ENCODE measurements at regions not wholly inside any gene's neighbourhood (a gene's known extent, or its start where the extent isn't known, plus 50 kb on each side); places are given as distances from the start of the nearest gene placed in this dataset.
"Not testable (repeated sequence)": the region's sequence is repeated elsewhere in the genome, so short reads cannot be mapped to it uniquely, and the experiment has no call there.

DNA sequence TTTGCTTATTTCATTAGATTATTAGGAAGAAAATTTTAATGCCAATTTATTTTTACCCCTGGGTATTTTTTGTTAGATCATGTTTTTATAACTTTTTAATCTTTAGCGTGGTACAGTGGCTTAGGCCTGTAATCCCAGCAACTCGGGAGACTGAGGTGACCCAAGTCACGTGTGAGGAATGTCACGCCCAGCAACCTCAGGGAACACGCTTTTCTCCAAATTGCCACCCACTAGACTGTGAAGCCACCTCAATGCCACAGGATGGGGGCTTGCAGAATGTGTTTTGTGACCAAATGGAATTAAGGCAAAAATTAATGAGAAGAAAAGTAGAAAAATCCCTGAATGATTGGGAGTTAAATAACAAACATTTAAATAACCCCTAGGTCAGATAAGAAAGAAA lies 141.8 kb downstream of the LAT start:
- no peak for DNase-seq

DNA sequence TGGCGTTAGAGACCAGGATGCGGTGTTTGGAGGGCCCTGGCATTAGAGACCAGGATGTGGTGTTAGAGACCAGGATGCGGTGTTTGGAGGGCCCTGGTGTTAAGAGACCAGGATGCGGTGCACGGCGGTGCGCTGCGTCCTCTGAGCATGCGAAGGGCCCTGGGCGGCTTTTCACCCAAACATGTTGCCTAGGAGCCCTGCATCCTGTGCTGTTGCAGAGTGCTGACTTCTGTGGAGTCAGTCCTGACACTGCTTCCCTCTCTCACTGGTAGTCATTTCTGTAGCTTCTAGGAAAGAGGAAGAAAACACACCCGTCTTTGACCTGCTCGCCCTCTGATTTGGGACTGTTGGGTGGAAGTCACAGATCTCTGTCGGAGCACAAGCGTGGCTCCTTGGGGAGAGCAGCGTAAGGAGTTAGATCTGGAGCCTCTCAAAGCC lies 141.2 kb downstream of the LAT start:
- DNase-seq, result no peak

DNA sequence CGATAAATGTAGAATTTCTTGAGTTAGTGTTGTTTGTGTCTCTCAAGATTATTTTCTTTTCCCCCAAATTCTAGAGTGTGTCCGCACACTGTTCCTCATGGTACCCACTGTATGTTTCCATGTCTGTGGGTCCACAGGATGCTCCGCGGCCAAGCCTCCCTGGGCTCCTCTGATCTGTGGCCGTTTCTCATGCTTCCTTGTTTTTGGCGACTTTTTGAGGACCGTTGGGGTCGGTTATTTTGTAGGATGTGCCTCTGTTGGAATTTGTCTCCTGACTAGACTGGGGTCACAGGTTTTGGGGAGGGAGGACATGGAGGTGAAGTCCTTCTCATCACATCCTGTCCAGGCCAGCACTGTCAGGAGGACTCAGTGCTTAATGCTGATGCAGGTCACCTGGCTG lies 140.0 kb downstream of the LAT start:
- no peak for DNase-seq

DNA sequence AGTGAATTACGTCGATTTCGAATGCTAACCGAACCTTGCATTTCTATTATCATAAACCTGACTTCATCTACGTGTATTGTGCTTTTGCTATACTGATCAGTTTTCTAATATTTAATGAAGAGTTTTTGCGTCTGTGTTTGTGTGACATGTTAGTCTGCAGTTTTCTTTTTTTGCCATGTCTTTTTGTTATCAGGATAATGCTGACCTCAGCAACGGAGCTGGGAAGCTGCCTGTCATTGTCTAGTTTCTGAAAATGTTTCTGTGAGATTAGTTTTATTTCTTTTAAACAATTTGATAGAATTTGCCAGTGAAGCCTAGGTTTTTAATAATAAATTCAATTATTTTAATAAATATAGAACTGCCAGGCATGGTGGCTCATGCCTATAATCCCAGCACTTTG lies 139.3 kb downstream of the LAT start:
- DNase-seq, result not testable (repeated sequence)

DNA sequence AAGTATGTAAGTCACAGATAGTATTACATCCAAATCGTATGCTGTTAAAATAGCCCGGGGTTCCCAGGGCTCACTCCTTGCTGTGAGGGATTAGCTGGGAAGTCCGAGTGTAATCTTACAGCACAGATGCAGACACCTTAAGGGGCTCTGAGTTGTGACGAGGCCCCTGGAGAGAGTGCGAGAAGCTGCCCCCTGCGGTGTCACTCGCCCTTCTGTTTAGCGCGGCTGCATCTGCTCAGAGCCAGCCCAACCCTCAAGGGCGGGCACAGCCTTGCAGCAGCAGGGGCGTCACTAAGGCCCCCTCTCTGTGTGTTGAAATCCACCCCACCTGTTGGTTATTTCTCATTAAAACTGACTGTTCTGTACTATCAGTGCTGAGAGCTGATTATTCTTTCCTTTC lies 135.8 kb downstream of the LAT start:
- DNase-seq, result not testable (repeated sequence)

DNA sequence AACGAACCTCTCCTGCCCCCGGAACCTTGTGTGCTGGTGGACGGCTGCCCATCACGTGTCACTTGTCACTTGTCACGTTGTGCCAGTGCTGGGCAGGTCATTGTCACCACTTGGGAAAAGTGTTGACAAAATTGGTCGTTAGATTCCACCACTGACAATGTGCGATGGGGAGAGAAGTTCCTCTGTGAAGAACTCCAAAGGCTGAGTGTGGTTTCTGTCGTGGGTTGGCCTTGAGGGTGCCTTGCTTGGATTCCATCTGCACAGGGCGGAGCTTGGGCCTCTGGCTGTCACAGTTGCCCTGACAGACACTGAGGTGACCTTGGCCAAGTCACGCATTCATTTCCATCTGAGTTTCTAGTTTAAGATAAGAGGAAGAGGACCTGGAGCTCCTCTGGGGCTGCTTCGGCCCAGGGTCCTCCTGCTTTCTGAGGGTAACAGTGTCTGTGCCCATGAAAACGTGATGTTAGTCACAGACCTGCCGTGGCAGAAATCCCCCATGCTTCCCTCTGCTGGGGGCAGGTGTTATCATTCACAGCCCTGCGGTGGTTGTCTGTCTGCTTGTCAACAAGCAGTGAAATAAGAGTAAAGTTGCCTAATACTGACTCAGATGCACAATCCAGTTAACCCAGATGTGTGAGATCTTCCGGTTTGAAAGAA lies 133.6 kb downstream of the LAT start:
- DNase-seq, result not testable (repeated sequence)

DNA sequence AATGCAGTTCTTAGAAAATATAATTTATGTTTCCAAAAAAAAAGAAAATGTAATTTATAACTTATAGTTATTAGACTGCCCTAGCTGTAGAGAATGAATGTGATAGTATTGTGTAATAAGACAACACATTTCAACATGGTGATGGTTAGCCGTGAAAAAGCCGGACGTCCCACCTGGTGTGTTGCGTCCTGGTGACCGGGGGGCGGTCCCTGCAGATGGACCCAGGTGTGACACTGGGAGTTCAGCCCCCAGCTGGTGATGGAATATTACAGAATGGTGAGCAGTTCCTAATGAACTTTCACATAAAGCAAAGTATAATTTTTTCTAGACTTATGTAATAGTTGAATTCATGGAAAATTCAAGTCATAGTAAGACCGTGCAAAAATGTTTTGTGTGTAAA lies 132.8 kb downstream of the LAT start:
- no peak for DNase-seq

DNA sequence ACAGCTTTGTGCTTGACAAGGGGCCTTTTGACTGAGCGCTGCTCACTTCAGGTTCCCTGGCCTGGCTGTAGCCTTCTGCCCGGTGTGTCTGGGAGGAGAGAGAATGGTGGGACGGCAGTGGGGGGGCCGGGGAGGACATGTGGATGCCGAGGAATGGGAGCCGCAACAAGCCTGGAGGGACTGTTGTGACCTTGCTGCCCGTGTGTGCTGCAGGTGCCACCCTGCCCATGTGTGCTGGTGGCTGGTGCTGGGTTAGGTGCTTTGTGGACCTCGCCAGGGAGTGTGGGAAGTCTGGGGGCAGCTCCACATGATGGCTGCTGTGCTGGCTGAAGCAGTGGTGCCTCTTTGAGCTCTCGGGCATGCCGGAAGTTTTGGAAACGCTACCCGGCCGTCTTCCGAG lies 132.1 kb downstream of the LAT start:
- no peak for DNase-seq

DNA sequence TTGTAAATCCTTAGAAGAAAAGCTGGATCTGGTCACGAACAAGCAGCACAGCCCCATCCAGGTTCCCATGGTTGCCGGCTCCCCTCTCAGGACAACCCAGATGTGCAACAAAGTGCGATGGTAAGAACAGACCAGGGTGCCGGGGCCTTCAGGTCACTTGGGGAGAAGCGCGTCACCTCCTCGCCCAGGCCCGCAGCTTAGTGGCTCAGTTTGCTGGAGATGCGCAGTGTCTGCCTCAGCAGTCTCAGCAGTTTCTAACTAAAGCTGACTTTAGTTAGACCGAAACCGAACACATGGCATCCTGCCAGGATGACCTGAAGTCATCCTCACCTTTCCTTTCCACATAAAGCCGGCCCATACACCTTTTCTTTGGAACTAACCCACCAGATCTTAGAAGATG lies 131.4 kb downstream of the LAT start:
- DNase-seq, result not testable (repeated sequence)

DNA sequence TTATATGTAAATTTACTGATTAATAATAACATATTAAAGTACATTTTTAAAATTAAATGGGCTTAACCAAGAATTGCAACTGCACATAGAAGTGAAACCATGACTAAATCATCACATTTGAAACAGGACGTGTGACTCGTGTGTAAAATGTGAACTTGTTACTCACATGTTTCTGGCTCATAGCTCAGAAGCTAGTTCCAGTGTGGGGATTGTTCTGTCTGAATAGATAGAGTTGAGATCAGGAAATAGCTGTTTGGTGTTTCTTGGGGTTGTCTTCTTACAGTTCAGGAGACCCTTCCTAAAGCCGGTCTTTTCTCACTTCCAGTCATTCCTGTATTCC lies 130.9 kb downstream of the LAT start:
- DNase-seq, result not testable (repeated sequence)

DNA sequence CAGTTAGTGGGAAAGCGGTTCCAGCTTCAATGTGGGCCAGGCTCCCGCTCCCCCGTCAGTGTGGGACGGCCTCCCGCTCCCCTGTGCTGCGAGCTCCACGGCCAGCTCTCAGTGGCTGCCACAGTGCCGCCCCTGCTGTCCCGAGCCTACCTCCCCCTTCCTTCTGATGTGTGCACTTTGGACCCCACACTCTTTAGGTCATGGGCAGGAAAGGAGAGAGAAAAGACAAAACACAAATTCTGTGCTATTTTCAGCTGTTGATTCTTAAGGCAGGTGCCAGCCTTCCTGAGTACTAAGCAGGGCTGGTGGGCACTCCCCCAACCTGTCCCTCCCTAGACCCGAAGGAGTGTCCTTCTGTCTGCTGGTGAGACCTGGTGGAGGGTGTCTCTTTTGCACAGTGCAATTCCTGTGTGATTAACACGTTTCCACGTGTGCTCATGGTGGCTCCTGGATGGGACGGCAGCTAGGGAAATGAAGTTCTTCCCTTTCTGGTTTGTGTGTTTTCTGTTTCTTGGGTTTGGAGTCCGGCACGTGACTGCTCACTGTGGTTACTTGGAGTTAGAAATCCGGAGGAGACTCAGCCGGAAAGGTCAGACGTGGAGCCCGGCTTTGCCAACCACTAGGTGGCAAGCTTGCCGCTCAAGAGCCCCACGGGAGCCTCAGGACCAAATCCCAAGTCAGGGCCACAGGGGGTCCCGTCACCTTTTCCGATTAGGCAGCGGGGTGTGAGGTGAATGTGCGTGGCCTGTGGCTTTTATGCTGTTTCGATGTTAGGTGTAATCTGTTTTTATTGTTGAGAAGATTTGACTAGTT lies 130.3 kb downstream of the LAT start:
- DNase-seq, result peak in 1 of 2 experiments; percentile 51

DNA sequence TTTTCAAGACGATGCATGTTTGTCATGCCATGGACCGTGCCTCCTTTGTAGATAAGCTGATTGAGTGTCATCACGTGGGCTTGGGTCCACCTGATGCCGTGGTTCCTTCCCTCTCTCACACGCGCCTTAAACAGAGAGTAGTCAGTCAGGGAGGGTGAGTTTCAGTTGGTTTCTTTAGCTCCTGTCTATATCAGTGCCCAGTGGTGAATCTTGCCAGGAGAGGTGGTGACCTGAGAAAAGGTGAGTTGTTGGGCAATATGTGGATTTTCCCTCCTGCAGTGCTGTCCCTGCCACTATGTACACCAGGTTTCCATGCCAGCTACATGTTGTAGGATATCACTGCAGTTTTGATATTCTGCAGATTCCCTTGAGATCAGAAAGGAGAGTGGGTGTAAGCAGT lies 129.7 kb downstream of the LAT start:
- DNase-seq, result no peak

DNA sequence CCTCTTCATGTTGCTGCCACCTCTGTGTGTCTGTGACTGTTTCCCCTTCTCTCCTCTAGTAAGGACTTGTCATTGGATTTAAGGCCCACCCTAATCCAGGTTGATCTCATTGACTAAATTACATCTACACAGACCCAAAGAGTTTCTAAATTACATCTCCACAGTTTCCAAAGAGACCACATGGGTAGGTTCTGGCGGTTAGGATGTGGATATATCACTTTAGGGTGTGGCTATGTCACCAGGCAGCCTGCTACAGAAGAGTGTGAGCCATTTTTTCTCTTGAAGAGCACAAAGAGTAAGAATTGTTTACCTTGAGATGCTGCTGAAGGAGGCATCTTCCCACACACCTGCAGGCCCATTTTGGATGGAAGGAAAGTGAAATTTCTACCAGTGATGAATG lies 128.6 kb downstream of the LAT start:
- DNase-seq, result not testable (repeated sequence)

DNA sequence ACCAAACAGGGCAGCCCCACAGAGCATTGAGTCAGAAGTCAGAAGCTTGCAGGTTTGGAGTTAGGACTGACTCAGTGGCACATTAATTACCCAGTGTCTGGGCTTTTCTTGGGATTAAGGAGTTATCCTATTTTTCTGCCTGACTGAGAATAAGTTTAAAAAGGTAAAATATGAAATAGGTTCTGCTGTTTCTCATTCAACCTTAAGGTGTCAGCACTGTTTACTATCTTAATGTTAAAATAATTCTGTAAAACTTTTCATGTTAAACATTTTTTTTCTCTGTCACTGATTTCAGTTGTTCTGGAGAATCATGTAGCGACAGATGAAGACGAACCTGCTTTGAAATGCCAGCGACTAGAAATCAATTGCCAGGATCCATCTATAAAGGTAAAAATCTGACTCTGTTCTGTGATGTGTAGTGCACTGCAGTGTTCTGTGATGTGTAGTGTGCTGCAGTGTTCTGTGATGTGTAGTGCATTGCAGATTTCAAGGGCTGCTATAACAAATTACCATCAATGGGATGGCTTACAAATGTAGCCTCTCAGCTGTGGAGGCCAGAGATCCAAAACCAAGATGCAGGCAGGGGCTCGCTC lies 128.0 kb downstream of the LAT start:
- no peak for DNase-seq

DNA sequence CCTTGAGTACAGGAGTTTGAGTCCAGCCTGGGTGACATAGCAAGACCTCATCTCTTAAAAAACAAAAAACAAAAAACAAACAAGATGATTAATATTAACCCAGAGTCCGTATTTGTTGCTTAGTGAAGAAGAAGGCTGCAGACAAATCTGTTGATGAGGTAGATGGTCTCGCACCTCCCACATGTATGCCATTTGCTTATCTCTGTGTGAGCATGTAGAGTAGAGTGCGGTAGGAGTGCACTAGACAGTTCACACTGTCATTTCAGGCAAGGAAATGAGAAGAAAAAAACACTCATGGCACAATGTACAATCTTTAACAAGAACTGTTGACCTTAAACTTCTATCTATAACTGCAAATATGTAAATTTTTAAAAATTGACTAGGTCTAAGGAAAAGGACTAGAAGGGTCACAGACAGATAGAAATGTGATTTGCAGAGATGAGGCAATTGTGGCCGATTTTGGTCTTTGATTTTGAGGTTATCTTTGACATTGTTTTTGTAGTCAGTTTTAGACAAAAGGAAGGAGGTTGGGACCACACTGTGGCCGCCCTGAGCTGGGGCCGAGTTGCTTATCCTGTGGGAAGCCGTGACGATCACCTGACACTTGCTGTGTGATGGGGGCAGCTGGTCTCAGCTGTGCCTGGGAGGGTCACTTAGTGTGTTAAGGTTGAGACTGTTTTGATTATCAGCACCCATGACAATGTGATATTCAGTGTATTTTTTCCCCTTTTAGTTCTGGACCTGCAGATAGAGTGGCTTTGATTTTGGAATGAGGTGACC lies 127.2 kb downstream of the LAT start:
- DNase-seq, result not testable (repeated sequence)

DNA sequence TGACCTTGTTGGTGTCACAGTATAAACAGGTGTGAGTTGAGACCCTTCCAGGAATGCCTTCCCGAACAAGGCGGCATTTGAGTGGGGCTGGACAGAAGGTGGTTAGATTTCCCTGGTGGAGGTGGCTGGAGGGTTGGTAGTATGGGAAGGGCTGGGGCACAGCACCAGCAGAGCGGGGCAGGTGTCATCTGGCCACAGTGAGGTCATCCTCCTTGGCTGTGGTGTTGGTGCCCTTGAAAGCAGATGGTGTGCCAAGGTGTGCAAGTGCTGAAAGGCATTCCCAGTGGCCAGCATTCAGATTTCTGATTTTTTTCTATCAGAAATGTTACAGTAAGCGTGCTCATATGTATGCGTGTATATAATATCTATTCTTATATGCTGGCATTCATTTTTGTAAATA lies 126.6 kb downstream of the LAT start:
- DNase-seq, result no peak

DNA sequence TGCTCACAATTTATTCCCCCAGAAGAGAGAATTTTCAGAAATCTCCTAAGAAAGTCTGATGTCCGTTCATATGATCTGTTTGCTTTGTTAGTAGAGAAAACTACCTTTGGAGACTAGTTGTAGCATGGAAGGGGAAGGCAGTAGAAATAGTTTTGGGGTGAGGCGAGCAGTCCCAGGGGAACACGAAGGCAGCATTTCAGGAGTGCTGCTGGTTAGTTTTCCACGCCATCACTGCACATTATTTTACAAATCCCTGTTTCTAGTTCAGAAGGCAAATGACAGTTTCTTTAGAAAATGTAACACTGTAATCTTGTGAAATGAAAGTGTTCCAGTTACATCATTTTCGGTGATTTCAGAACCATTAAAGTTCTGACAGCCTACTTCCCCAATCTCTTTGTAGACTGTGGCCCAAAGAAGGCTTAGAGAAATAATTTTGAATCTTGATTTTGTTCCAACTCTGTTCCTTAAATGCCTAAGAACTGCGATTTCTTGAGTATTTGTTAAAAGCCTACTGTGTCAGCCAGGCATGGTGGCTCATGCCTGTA lies 123.8 kb downstream of the LAT start:
- not testable (repeated sequence) for DNase-seq

DNA sequence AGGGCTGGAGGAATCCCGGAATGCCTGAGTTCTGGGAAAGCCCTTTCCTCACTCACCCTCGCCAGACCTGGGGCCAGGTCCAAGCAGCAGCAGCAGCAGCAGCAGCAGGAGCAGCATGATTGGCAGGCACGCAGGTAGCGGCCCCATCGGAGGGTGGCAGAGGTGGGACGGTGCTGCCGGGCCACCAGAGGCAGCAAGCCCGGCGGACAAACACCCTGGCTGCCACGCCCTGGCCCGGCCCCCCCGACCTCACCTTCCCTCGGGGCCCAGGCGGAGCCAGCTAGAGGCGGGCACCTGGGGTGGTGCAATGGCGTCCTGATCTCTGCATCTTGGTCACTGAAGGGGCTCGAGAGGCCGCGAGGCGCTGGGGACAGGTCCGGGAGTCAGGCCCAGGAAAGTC lies 122.4 kb downstream of the LAT start:
- DNase-seq, result no peak

DNA sequence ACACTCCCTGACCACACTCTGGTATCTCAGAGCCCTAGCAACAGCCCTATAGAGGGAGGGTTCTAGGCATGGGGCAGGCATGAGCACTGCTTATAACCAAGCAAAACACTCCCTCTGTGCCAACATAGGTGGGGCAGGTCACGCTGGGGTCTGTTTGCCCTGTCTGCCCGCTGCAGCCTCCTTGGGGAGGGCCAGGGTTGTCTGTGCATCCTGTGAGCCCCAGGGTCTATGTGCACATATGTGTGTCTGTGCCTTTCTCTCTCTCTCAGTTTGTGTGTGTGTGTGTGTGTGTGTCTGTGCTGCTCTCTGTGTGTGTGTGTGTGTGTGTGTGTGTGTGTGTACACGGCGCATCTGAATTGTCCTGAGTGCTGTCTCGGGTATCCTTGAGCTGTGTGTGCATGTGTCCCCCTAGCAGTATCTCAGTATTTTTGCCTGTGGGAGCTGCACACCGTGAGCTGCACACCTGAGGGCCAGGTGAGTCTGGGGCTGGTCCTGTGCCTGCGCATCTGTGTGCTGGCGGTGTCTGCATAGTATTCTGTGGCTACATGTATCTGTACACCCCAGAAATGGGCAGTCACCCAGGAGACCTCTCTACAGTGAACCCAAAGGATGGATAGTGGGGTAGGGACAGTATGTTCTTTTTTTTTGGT lies 121.5 kb downstream of the LAT start:
- DNase-seq, result not testable (repeated sequence)

DNA sequence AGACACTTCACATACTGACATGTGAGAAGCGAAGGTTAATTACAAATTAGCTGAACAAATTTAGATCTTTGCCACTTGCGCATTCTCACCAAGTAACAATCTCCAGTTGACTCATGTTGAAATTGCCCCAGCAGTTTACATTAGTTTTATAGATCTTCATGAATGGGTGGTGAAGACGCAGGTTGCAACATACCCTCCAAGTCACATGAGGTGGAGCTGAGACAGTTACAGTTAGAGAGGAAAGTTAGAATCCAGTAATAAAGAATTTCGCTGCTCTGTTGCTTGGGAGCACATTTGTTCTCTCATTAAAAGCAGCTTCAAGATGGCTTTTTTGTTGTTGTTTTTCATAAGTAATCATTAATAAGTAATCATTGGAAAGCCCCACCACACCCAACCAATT lies 119.7 kb downstream of the LAT start:
- not testable (repeated sequence) for DNase-seq

DNA sequence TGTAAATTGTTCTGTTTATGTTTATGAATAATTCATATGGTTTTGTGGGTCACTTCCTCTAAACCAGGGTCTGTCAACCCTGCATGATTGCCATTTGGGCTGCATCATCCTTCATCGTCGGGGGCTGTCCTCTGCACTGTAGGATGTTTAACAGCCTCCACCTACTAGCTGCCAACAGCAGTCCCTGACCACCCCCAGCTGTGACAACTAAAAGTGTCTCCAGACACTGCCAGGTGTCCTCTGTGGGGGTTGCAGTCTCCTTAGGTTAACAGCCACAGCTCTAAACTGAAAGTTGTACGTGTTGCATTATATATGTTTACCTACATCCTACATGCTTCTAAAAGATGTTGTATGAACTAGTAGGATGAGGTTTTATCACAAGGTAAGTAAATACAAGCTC lies 113.1 kb downstream of the LAT start:
- not testable (repeated sequence) for DNase-seq

All from SW 1271 (cell line).